Spleen (tissue), 11 donors: ENCODE measurements at regions not wholly inside any gene's neighbourhood (a gene's known extent, or its start where the extent isn't known, plus 50 kb on each side); places are given as distances from the start of the nearest gene placed in this dataset.

Experiments used
- DNase-seq: peaks from one replicate; pipeline ENCODE4 v3.0.0-alpha.2; 2020
- H3K27ac ChIP-seq, 8 donors: fragments of 200-600 bp; sonication (generic) in 7 of 8; 1 replicate in 4 of 8; 2 replicates in 4 of 8; pipeline versions ENCODE4 v1.5.0 to v1.8.0; 2016 to 2021; ENCODE audit warnings: inconsistent platforms in 4 of 8, mild to moderate bottlenecking in 4 of 8, moderate library complexity in 1 of 8
- H3K27me3 ChIP-seq, 7 donors: fragments of 200-600 bp; sonication (generic) in 6 of 7; replicated peaks in 1 of 7; 1 replicate in 4 of 7; 2 replicates in 3 of 7; pipeline versions ENCODE4 v1.5.0 to v1.8.0; 2016 to 2021; ENCODE audit warnings: inconsistent platforms in 3 of 7, mild to moderate bottlenecking in 1 of 7
- H3K36me3 ChIP-seq, 6 donors: fragments of 200-600 bp; sonication (generic) in 5 of 6; 1 replicate in 4 of 6; 2 replicates in 2 of 6; pipeline versions ENCODE4 v1.5.0 to v1.8.0; 2016 to 2021; ENCODE audit warnings: inconsistent platforms in 2 of 6
- H3K4me1 ChIP-seq, 6 donors: fragments of 200-600 bp; sonication (generic) in 5 of 6; 1 replicate in 3 of 6; 2 replicates in 3 of 6; pipeline versions ENCODE4 v1.5.0 to v1.8.0; 2016 to 2021; ENCODE audit warnings: inconsistent platforms in 3 of 6
- H3K4me3 ChIP-seq, 8 donors: fragments of 200-600 bp; sonication (generic) in 7 of 8; 1 replicate in 4 of 8; 2 replicates in 4 of 8; pipeline versions ENCODE4 v1.5.0 to v1.8.0; 2016 to 2021; ENCODE audit warnings: inconsistent platforms in 4 of 8, mild to moderate bottlenecking in 4 of 8, moderate library complexity in 2 of 8
- H3K9me3 ChIP-seq, 8 donors: fragments of 200-600 bp; sonication (generic) in 7 of 8; 1 replicate in 4 of 8; 2 replicates in 4 of 8; pipeline versions ENCODE4 v1.5.0 to v1.8.0; 2016 to 2021; ENCODE audit warnings: inconsistent platforms in 4 of 8
- CTCF ChIP-seq, 11 experiments: fragments of 200-600 bp in 7 of 11; fragments of 450-650 bp in 4 of 11; sonication (generic) in 4 of 11; IDR thresholded peaks in 8 of 11; conservative IDR thresholded peaks in 3 of 11; 1 replicate in 7 of 11; 2 replicates in 4 of 11; pipeline versions ENCODE4 v1.4.0 to v1.8.0; 2016 to 2021; ENCODE audit warnings: antibody characterized with exemption in 11 of 11, inconsistent platforms in 4 of 11, mild to moderate bottlenecking in 1 of 11
- POLR2A ChIP-seq, 3 donors: fragments of 450-650 bp; IDR thresholded peaks; one replicate each; pipeline ENCODE4 v1.5.1; 2017; ENCODE audit warnings: antibody characterized with exemption in 3 of 3, mild to moderate bottlenecking in 1 of 3
- POLR2AphosphoS5 ChIP-seq, 3 donors: sonication (generic); formaldehyde crosslinking; IDR thresholded peaks; one replicate each; pipeline ENCODE4 v1.5.1; 2017; ENCODE audit warnings: antibody characterized with exemption in 3 of 3
- WGBS, 5 donors: extraction: QIAGEN DNeasy Blood & Tissue Kit in 3 of 5; methylation state at CpG; one replicate each; pipeline versions ENCODE4 v1.1.5 to v1.1.7; 2013 to 2018; 5-methylcytosine and 5-hydroxymethylcytosine counted together
- intact Hi-C: fragments of 100-400 bp; cut with DNase I; formaldehyde crosslinking; loops from one replicate; pipeline ENCODE4 v1.15.0; 2023; ENCODE audit warnings: low total_unique reads
- donor health status: healthy with polysubstance abuse.
- donor health status: DM: no; HTN: no; CAD: no; lungs with moderate emphysema.
- donor health status: DM: no; HTN: no; CAD: no.
- donor health status: Bipolar disorder and iron deficiency.
- donor health status: healthy.
- donor health status: DM: no; HTN: no; CAD: no.
- donor health status: DM: yes; HTN: yes; CAD: no.

- Histone ChIP-seq H3K4me3 (no peak overlapping the region), H3K4me1 (no peaks in the 10 kb centered on the region), H3K27me3 (no peaks in the 10 kb centered on the region), H3K9me3 (peaks cover 0 to 8% (median 0%) of the 10 kb centered on the region in 8 donors), H3K27ac (no peak overlapping the region), H3K36me3 (no peaks in the 10 kb centered on the region)
- intact Hi-C loops: no loop called here
- WGBS, 5 donors: 87 to 97% (median 93%) methylated on average over 1 of the region's 1 CpG
- DNase-seq: no peak
- TF ChIP-seq POLR2A (IDR thresholded peaks at IDR 0.05) (no peak), CTCF (IDR thresholded peaks at IDR 0.05 in 8 of 11, conservative IDR thresholded peaks at IDR 0.05 in 3 of 11) (no peak), POLR2AphosphoS5 (IDR thresholded peaks at IDR 0.05) (no peak)
Observed at GRCh38 chr7:84362828-84363227, 168.2 kb upstream of the SEMA3A start.

- intact Hi-C loops: no loop called here
- DNase-seq: no peak
- H3K27me3 ChIP-seq: no peaks in the 10 kb centered on the region
- no peak overlapping the region for H3K4me3 ChIP-seq
- 87 to 94% (median 93%) methylated on average over 3 of the region's 3 CpGs for WGBS, 5 donors
- H3K27ac ChIP-seq: no peak overlapping the region
- peaks cover 0 to 10% (median 0%) of the 10 kb centered on the region in 8 donors for H3K9me3 ChIP-seq
- no peaks in the 10 kb centered on the region for H3K36me3 ChIP-seq
- no peaks in the 10 kb centered on the region for H3K4me1 ChIP-seq
- TF ChIP-seq POLR2AphosphoS5 (IDR thresholded peaks at IDR 0.05) (no peak), POLR2A (IDR thresholded peaks at IDR 0.05) (no peak), CTCF (IDR thresholded peaks at IDR 0.05 in 8 of 11, conservative IDR thresholded peaks at IDR 0.05 in 3 of 11) (no peak)
Observed at GRCh38 chr7:84362360-84362759, 167.8 kb upstream of the SEMA3A start.

DNA sequence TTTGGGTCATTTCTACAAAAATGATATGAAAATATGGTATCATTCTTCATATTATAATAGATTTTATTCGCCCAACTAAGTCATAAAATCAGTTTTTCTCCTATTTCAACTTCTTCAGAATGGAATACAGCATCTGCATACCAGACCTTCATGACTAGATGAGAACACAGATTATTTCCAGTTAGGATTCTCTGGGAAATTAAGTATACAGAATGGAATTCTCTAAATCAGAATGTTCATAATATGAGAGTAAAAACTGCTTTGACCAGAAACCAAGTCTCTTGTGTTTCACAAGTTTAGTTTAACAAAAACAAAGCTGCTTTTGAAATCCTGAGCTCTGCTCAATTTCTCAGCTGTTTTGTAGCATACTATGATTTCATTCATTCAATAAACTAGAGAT, 160.3 kb upstream of the SEMA3A start:
- no peaks in the 10 kb centered on the region for H3K27me3 ChIP-seq
- H3K4me1 ChIP-seq: no peaks in the 10 kb centered on the region
- H3K36me3 ChIP-seq: no peaks in the 10 kb centered on the region
- peaks cover 0 to 10% (median 0%) of the 10 kb centered on the region in 8 donors for H3K9me3 ChIP-seq
- DNase-seq: no peak
- H3K4me3 ChIP-seq: no peak overlapping the region
- H3K27ac ChIP-seq: no peak overlapping the region
- no peak for TF ChIP-seq POLR2A (IDR thresholded peaks at IDR 0.05)
- TF ChIP-seq CTCF (IDR thresholded peaks at IDR 0.05 in 8 of 11, conservative IDR thresholded peaks at IDR 0.05 in 3 of 11): no peak
- TF ChIP-seq POLR2AphosphoS5 (IDR thresholded peaks at IDR 0.05): no peak
- WGBS, 5 donors: 62 to 88% (median 75%) methylated on average over 1 of the region's 1 CpG
- intact Hi-C loops: no loop called here

DNA sequence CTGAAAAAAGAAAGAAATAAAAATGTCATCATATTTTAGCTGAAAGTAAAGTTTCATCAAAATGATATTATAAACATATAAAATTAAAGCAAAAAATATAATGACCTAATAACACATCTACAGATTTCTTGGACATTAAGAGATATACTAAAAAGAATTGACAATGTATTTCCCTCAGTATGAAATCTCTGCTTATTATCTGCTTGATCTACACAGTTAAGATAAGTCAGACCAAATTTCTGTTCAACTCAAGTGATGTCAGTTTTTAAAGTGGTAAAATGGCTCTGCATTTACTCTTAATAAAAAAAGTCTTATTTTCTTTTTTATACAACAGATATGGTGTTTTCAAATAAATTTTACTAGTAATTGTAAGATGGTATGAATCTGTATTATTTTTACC, 159.4 kb upstream of the SEMA3A start:
- intact Hi-C loops: no loop called here
- TF ChIP-seq CTCF (IDR thresholded peaks at IDR 0.05 in 8 of 11, conservative IDR thresholded peaks at IDR 0.05 in 3 of 11) (no peak), POLR2AphosphoS5 (IDR thresholded peaks at IDR 0.05) (no peak), POLR2A (IDR thresholded peaks at IDR 0.05) (no peak)
- peaks cover 0 to 10% (median 0%) of the 10 kb centered on the region in 8 donors for H3K9me3 ChIP-seq

More for the DNA sequence above, 159.4 kb upstream of the SEMA3A start:
- DNase-seq: no peak
- H3K27ac ChIP-seq: no peak overlapping the region
- H3K4me3 ChIP-seq: no peak overlapping the region
- no peaks in the 10 kb centered on the region for H3K4me1 ChIP-seq
- no peaks in the 10 kb centered on the region for H3K27me3 ChIP-seq
- H3K36me3 ChIP-seq: no peaks in the 10 kb centered on the region
